Suprapubic skin (tissue), 4 donors: ENCODE measurements at regions not wholly inside any gene's neighbourhood (a gene's known extent, or its start where the extent isn't known, plus 50 kb on each side); places are given as distances from the start of the nearest gene placed in this dataset.

Experiments used
- DNase-seq, 2 donors: peaks; one replicate each; pipeline ENCODE4 v3.0.0-alpha.2; 2019; ENCODE audit warnings: low spot score in 2 of 2
- H3K27ac ChIP-seq: fragments of 200-600 bp; sonication (generic); one replicate; pipeline ENCODE4 v1.5.1; 2019
- H3K27me3 ChIP-seq: fragments of 200-600 bp; sonication (generic); one replicate; pipeline ENCODE4 v1.5.1; 2019
- H3K36me3 ChIP-seq: fragments of 200-600 bp; sonication (generic); one replicate; pipeline ENCODE4 v1.5.1; 2019
- H3K4me1 ChIP-seq: fragments of 200-600 bp; sonication (generic); one replicate; pipeline ENCODE4 v1.5.1; 2019
- H3K4me3 ChIP-seq: fragments of 200-600 bp; sonication (generic); one replicate; pipeline ENCODE4 v1.5.1; 2019; ENCODE audit warnings: mild to moderate bottlenecking
- H3K9me3 ChIP-seq: fragments of 200-600 bp; sonication (generic); one replicate; pipeline ENCODE4 v1.5.1; 2019
- CTCF ChIP-seq, 2 donors: fragments of 200-600 bp in 1 of 2; fragments of 450-650 bp in 1 of 2; sonication (generic) in 1 of 2; IDR thresholded peaks; one replicate each; pipeline ENCODE4 v1.5.1; 2016 to 2019; ENCODE audit warnings: antibody characterized with exemption in 2 of 2, mild to moderate bottlenecking in 1 of 2, moderate library complexity in 1 of 2
- EP300 ChIP-seq: sonication (generic); formaldehyde crosslinking; IDR thresholded peaks from one replicate; pipeline ENCODE4 v1.6.1; 2017; ENCODE audit warnings: antibody characterized with exemption
- POLR2A ChIP-seq, 2 donors: fragments of 450-650 bp; IDR thresholded peaks; one replicate each; pipeline ENCODE4 v1.6.1; 2017; ENCODE audit warnings: antibody characterized with exemption in 2 of 2, mild to moderate bottlenecking in 2 of 2, moderate library complexity in 2 of 2
- POLR2AphosphoS5 ChIP-seq, 3 donors: sonication (generic); formaldehyde crosslinking; IDR thresholded peaks; one replicate each; pipeline ENCODE4 v1.6.1; 2017; ENCODE audit warnings: antibody characterized with exemption in 3 of 3
- WGBS: methylation state at CpG from one replicate; pipeline ENCODE4 v1.1.5; 2018; 5-methylcytosine and 5-hydroxymethylcytosine counted together

- no peaks in the 10 kb centered on the region for H3K27me3 ChIP-seq
- no peaks in the 10 kb centered on the region for H3K36me3 ChIP-seq
- DNase-seq, result no peak
- WGBS, result 44% methylated on average over 3 of the region's 3 CpGs
- no peaks in the 10 kb centered on the region for H3K9me3 ChIP-seq
- no peak overlapping the region for H3K4me3 ChIP-seq
- H3K27ac ChIP-seq, result no peak overlapping the region
- TF ChIP-seq POLR2A (IDR thresholded peaks at IDR 0.05) (no peak), CTCF (IDR thresholded peaks at IDR 0.05) (no peak), POLR2AphosphoS5 (IDR thresholded peaks at IDR 0.05) (no peak), EP300 (no peak)
- H3K4me1 ChIP-seq, result no peaks in the 10 kb centered on the region
These were observed 877.7 kb downstream of the MRPL39 start for GRCh38 chr21:24729568-24729967.

GRCh38 chr21:24727803-24728440 lies 879.4 kb downstream of the MRPL39 start:
- no peaks in the 10 kb centered on the region for H3K36me3 ChIP-seq
- no peaks in the 10 kb centered on the region for H3K9me3 ChIP-seq
- no peak overlapping the region for H3K4me3 ChIP-seq
- no peaks in the 10 kb centered on the region for H3K27me3 ChIP-seq
- 49% methylated on average over 4 of the region's 4 CpGs for WGBS
- no peak overlapping the region for H3K27ac ChIP-seq
- TF ChIP-seq CTCF (IDR thresholded peaks at IDR 0.05), result no peak
- TF ChIP-seq POLR2AphosphoS5 (IDR thresholded peaks at IDR 0.05), result no peak
- TF ChIP-seq POLR2A (IDR thresholded peaks at IDR 0.05), result no peak
- TF ChIP-seq EP300, result no peak
- no peaks in the 10 kb centered on the region for H3K4me1 ChIP-seq
- DNase-seq, result no peak

GRCh38 chr21:24716281-24716918 lies 890.9 kb downstream of the MRPL39 start:
- Histone ChIP-seq H3K9me3 (no peaks in the 10 kb centered on the region), H3K4me3 (no peak overlapping the region), H3K27me3 (no peaks in the 10 kb centered on the region), H3K27ac (no peak overlapping the region), H3K36me3 (no peaks in the 10 kb centered on the region), H3K4me1 (no peaks in the 10 kb centered on the region)
- 51% methylated on average over 3 of the region's 3 CpGs for WGBS
- no peak for DNase-seq
- TF ChIP-seq CTCF (IDR thresholded peaks at IDR 0.05) (no peak), EP300 (no peak), POLR2AphosphoS5 (IDR thresholded peaks at IDR 0.05) (no peak), POLR2A (IDR thresholded peaks at IDR 0.05) (no peak)

DNA sequence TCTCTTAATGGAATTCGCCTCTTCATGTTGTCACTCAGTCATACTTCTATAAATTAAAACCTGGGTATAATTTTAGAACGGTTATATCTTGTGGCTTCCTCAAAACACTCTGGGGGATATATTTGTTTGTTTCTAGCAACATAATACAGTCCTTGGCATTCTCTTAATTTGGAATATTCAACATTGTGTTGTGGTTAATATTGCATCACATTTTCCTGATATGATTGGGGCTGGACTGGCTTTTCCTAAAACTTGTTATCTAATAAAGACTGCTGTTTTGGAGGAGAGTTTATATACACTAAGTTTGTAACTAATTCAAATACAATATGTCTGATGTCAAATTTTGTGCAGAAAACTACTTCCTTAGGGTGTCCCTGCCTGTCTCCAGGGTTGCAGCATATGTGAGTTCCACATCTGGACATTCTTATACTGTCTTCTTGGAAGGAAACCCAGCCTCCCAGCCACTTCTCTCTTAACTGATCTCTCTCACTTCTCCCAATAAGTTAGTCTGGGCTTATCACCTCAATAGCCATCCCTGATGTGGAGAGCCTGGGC lies 892.6 kb downstream of the MRPL39 start:
- no peaks in the 10 kb centered on the region for H3K9me3 ChIP-seq
- H3K4me1 ChIP-seq, result no peaks in the 10 kb centered on the region
- TF ChIP-seq CTCF (IDR thresholded peaks at IDR 0.05) (no peak), POLR2AphosphoS5 (IDR thresholded peaks at IDR 0.05) (no peak), EP300 (no peak), POLR2A (IDR thresholded peaks at IDR 0.05) (no peak)
- WGBS, result 54% methylated on average over 2 of the region's 2 CpGs
- H3K36me3 ChIP-seq, result no peaks in the 10 kb centered on the region
- no peak overlapping the region for H3K4me3 ChIP-seq
- DNase-seq, result no peak
- no peaks in the 10 kb centered on the region for H3K27me3 ChIP-seq
- H3K27ac ChIP-seq, result no peak overlapping the region

DNA sequence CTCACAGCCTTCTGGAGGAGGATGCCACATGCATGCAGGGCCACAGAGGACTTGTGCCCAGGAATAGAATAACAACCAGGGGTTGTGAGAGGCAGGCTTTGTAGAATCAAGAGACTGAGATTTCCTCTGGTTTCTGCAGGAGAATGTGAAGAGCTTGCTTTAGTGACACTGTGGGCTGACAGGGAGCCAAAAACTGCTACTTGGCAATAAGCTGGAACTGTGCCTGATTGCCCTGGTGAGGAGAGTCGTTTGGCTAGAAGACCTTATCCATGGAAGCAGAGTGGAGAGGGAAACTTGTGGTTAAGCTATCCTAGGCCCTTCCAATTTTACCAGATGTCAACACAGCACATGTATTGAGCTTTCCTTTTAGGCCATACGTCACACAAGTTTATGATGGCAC lies 902.1 kb downstream of the MRPL39 start:
- DNase-seq, result no peak
- TF ChIP-seq POLR2A (IDR thresholded peaks at IDR 0.05) (no peak), CTCF (IDR thresholded peaks at IDR 0.05) (no peak), POLR2AphosphoS5 (IDR thresholded peaks at IDR 0.05) (no peak), EP300 (no peak)
- Histone ChIP-seq H3K4me3 (no peak overlapping the region), H3K36me3 (no peaks in the 10 kb centered on the region), H3K27ac (no peak overlapping the region), H3K4me1 (no peaks in the 10 kb centered on the region), H3K27me3 (no peaks in the 10 kb centered on the region), H3K9me3 (peaks cover 4% of the 10 kb centered on the region)
- 58% methylated on average over 2 of the region's 2 CpGs for WGBS
